ENCODE measurements at regions not wholly inside any gene's neighbourhood (a gene's known extent, or its start where the extent isn't known, plus 50 kb on each side); places are given as distances from the start of the nearest gene placed in this dataset.

- no peaks in the 10 kb centered on the region for H3K9me3 Mint-ChIP-seq
- ATAC-seq (ENCODE audit: low read depth) (no peak), DNase-seq (no peak)
- intact Hi-C loops (cut with micrococcal nuclease): no loop called here
- ChIA-PET CTCF (no interaction called here), POLR2A (no interaction called here)
- H3K4me3 Mint-ChIP-seq: no peak overlapping the region
- H3K27ac Mint-ChIP-seq: no peak overlapping the region
- no peaks in the 10 kb centered on the region for H3K36me3 Mint-ChIP-seq (ENCODE audit: low read depth)
- TF ChIP-seq CTCF (IDR thresholded peaks at IDR 0.05): no peak
- no peaks in the 10 kb centered on the region for H3K4me1 Mint-ChIP-seq
- H3K27me3 Mint-ChIP-seq: no peaks in the 10 kb centered on the region
These were observed 162.0 kb downstream of the IQUB start for GRCh38 chr7:123372368-123372767.

GRCh38 chr7:123367484-123368122 lies 166.8 kb downstream of the IQUB start:
- Mint-ChIP-seq H3K4me3 (no peak overlapping the region), H3K27ac (no peak overlapping the region), H3K36me3 (ENCODE audit: low read depth) (no peaks in the 10 kb centered on the region), H3K9me3 (no peaks in the 10 kb centered on the region), H3K4me1 (no peaks in the 10 kb centered on the region), H3K27me3 (no peaks in the 10 kb centered on the region)
- DNase-seq (no peak), ATAC-seq (ENCODE audit: low read depth) (no peak)
- intact Hi-C loops (cut with micrococcal nuclease): loop anchor here (5.0 kb wide), 1 partner anchor 1275 kb away; no protein-coding TSS in a partner anchor
- TF ChIP-seq CTCF (IDR thresholded peaks at IDR 0.05): no peak
- ChIA-PET CTCF (no interaction called here), POLR2A (no interaction called here)

- ChIA-PET POLR2A (no interaction called here), CTCF (no interaction called here)
- H3K9me3 Mint-ChIP-seq: no peaks in the 10 kb centered on the region
- intact Hi-C loops (cut with micrococcal nuclease): loop anchor here (5.0 kb wide), 1 partner anchor 1275 kb away; no protein-coding TSS in a partner anchor
- DNase-seq (no peak), ATAC-seq (ENCODE audit: low read depth) (no peak)
- no peaks in the 10 kb centered on the region for H3K36me3 Mint-ChIP-seq (ENCODE audit: low read depth)
- no peak for TF ChIP-seq CTCF (IDR thresholded peaks at IDR 0.05)
- no peak overlapping the region for H3K27ac Mint-ChIP-seq
- no peak overlapping the region for H3K4me3 Mint-ChIP-seq
- H3K27me3 Mint-ChIP-seq: no peaks in the 10 kb centered on the region
- H3K4me1 Mint-ChIP-seq: no peaks in the 10 kb centered on the region
These were observed 167.3 kb upstream of the SLC13A1 start for GRCh38 chr7:123367031-123367430.

- Mint-ChIP-seq H3K4me3 (no peak overlapping the region), H3K36me3 (ENCODE audit: low read depth) (no peaks in the 10 kb centered on the region), H3K4me1 (no peaks in the 10 kb centered on the region), H3K27ac (no peak overlapping the region), H3K27me3 (no peaks in the 10 kb centered on the region), H3K9me3 (no peaks in the 10 kb centered on the region)
- CTCF ChIA-PET: no interaction called here
- DNase-seq: no peak
- no peak for ATAC-seq (ENCODE audit: low read depth)
- intact Hi-C loops (cut with micrococcal nuclease): loop anchor here (5.0 kb wide), 1 partner anchor 1274 kb away; no protein-coding TSS in a partner anchor
- TF ChIP-seq CTCF (IDR thresholded peaks at IDR 0.05): no peak
- POLR2A ChIA-PET: no interaction called here
These were observed 166.9 kb upstream of the SLC13A1 start for GRCh38 chr7:123366626-123367025.

GRCh38 chr7:123360631-123361030 lies 160.9 kb upstream of the SLC13A1 start:
- H3K36me3 Mint-ChIP-seq (ENCODE audit: low read depth): no peaks in the 10 kb centered on the region
- intact Hi-C loops (cut with micrococcal nuclease): no loop called here
- DNase-seq (no peak), ATAC-seq (ENCODE audit: low read depth) (no peak)
- POLR2A ChIA-PET: no interaction called here
- H3K27ac Mint-ChIP-seq: no peak overlapping the region
- no peaks in the 10 kb centered on the region for H3K27me3 Mint-ChIP-seq
- no peak overlapping the region for H3K4me3 Mint-ChIP-seq
- TF ChIP-seq CTCF (IDR thresholded peaks at IDR 0.05): no peak
- CTCF ChIA-PET: no interaction called here
- H3K4me1 Mint-ChIP-seq: no peaks in the 10 kb centered on the region
- no peaks in the 10 kb centered on the region for H3K9me3 Mint-ChIP-seq
